ENCODE measurements at regions not wholly inside any gene's neighbourhood (a gene's known extent, or its start where the extent isn't known, plus 50 kb on each side); places are given as distances from the start of the nearest gene placed in this dataset.

- ChIA-PET CTCF (no interaction called here), POLR2A (no interaction called here)
- DNase-seq (ENCODE audit: extremely low spot score), result no peak
- TF ChIP-seq L3MBTL2 (conservative IDR thresholded peaks at IDR 0.05) (no peak), FOXK2 (IDR thresholded peaks at IDR 0.05) (no peak), NFRKB (IDR thresholded peaks at IDR 0.05) (no peak), ZNF384 (IDR thresholded peaks at IDR 0.05) (no peak), SP1 (IDR thresholded peaks at IDR 0.05) (no peak), PKNOX1 (IDR thresholded peaks at IDR 0.05) (no peak), FOXM1 (IDR thresholded peaks at IDR 0.05; ENCODE audit: borderline replicate concordance) (no peak), TARDBP (IDR thresholded peaks at IDR 0.05) (no peak), ELF4 (IDR thresholded peaks at IDR 0.05) (no peak), LEF1 (IDR thresholded peaks at IDR 0.05; ENCODE audit: borderline replicate concordance) (no peak), FOXA1 (IDR thresholded peaks at IDR 0.05) (no peak), SUZ12 (IDR thresholded peaks at IDR 0.05) (no peak), BHLHE40 (IDR thresholded peaks at IDR 0.05; ENCODE audit: borderline replicate concordance) (no peak), HDGF (IDR thresholded peaks at IDR 0.05; ENCODE audit: borderline replicate concordance) (no peak), ARNT (IDR thresholded peaks at IDR 0.05) (no peak), CTBP1 (IDR thresholded peaks at IDR 0.05; ENCODE audit: borderline replicate concordance) (no peak)
Measured at GRCh38 chr20:52086878-52087277, 104.7 kb downstream of the ZFP64 start.

GRCh38 chr20:52084727-52085126, 106.9 kb downstream of the ZFP64 start:
- POLR2A ChIA-PET, result no interaction called here
- TF ChIP-seq CTBP1 (IDR thresholded peaks at IDR 0.05; ENCODE audit: borderline replicate concordance), result no peak
- TF ChIP-seq FOXM1 (IDR thresholded peaks at IDR 0.05; ENCODE audit: borderline replicate concordance), result no peak
- no peak for TF ChIP-seq BHLHE40 (IDR thresholded peaks at IDR 0.05; ENCODE audit: borderline replicate concordance)
- no peak for TF ChIP-seq TARDBP (IDR thresholded peaks at IDR 0.05)
- no peak for TF ChIP-seq HDGF (IDR thresholded peaks at IDR 0.05; ENCODE audit: borderline replicate concordance)
- TF ChIP-seq ZNF384 (IDR thresholded peaks at IDR 0.05), result no peak
- TF ChIP-seq PKNOX1 (IDR thresholded peaks at IDR 0.05), result no peak
- TF ChIP-seq ARNT (IDR thresholded peaks at IDR 0.05), result no peak
- no peak for TF ChIP-seq L3MBTL2 (conservative IDR thresholded peaks at IDR 0.05)
- no peak for TF ChIP-seq SUZ12 (IDR thresholded peaks at IDR 0.05)
- no peak for TF ChIP-seq LEF1 (IDR thresholded peaks at IDR 0.05; ENCODE audit: borderline replicate concordance)
- no peak for TF ChIP-seq SP1 (IDR thresholded peaks at IDR 0.05)
- TF ChIP-seq NFRKB (IDR thresholded peaks at IDR 0.05), result no peak
- TF ChIP-seq ELF4 (IDR thresholded peaks at IDR 0.05), result no peak
- no peak for TF ChIP-seq FOXK2 (IDR thresholded peaks at IDR 0.05)
- CTCF ChIA-PET, result interaction anchor here (0.6 kb wide), 1 partner anchor 445 kb away, joined by 3 read pairs; no protein-coding TSS in a partner anchor
- DNase-seq (ENCODE audit: extremely low spot score), result no peak

GRCh38 chr20:52083627-52084232, 107.8 kb downstream of the ZFP64 start:
- DNase-seq (ENCODE audit: extremely low spot score), result peak; percentile 46
- TF ChIP-seq TARDBP (IDR thresholded peaks at IDR 0.05) (no peak), L3MBTL2 (conservative IDR thresholded peaks at IDR 0.05) (no peak), NFRKB (IDR thresholded peaks at IDR 0.05) (no peak), FOXM1 (IDR thresholded peaks at IDR 0.05; ENCODE audit: borderline replicate concordance) (no peak), FOXA1 (IDR thresholded peaks at IDR 0.05) (no peak), ARNT (IDR thresholded peaks at IDR 0.05) (no peak), ZNF384 (IDR thresholded peaks at IDR 0.05) (no peak), BHLHE40 (IDR thresholded peaks at IDR 0.05; ENCODE audit: borderline replicate concordance) (no peak), HDGF (IDR thresholded peaks at IDR 0.05; ENCODE audit: borderline replicate concordance) (no peak), PKNOX1 (IDR thresholded peaks at IDR 0.05) (no peak), SP1 (IDR thresholded peaks at IDR 0.05) (no peak)
- CTCF ChIA-PET, result no interaction called here
- POLR2A ChIA-PET, result interaction anchor here (1.3 kb wide), 1 partner anchor 99 kb away, joined by 3 read pairs; no protein-coding TSS in a partner anchor

- DNase-seq (ENCODE audit: extremely low spot score), result no peak
- ChIA-PET CTCF (interaction anchor here (0.7 kb wide), 1 partner anchor 51 kb away, joined by 3 read pairs; no protein-coding TSS in a partner anchor), POLR2A (interaction anchor here (1.3 kb wide), 1 partner anchor 98 kb away, joined by 3 read pairs; no protein-coding TSS in a partner anchor)
- TF ChIP-seq FOXM1 (IDR thresholded peaks at IDR 0.05; ENCODE audit: borderline replicate concordance) (no peak), ZNF384 (IDR thresholded peaks at IDR 0.05) (no peak), FOXK2 (IDR thresholded peaks at IDR 0.05) (no peak), ELF4 (IDR thresholded peaks at IDR 0.05) (no peak), FOXA1 (IDR thresholded peaks at IDR 0.05) (no peak), SP1 (IDR thresholded peaks at IDR 0.05) (no peak), CTBP1 (IDR thresholded peaks at IDR 0.05; ENCODE audit: borderline replicate concordance) (no peak), ARNT (IDR thresholded peaks at IDR 0.05) (no peak), L3MBTL2 (conservative IDR thresholded peaks at IDR 0.05) (no peak), NFRKB (IDR thresholded peaks at IDR 0.05) (no peak), HDGF (IDR thresholded peaks at IDR 0.05; ENCODE audit: borderline replicate concordance) (no peak), PKNOX1 (IDR thresholded peaks at IDR 0.05) (no peak), LEF1 (IDR thresholded peaks at IDR 0.05; ENCODE audit: borderline replicate concordance) (no peak), SUZ12 (IDR thresholded peaks at IDR 0.05) (no peak), BHLHE40 (IDR thresholded peaks at IDR 0.05; ENCODE audit: borderline replicate concordance) (no peak), TARDBP (IDR thresholded peaks at IDR 0.05) (no peak)
Measured at GRCh38 chr20:52082612-52083011, 109.0 kb downstream of the ZFP64 start.

GRCh38 chr20:52081791-52082190, 109.8 kb downstream of the ZFP64 start:
- ChIA-PET CTCF (interaction anchor here (1.0 to 1.1 kb wide), 2 partner anchors 20 to 281 kb away, joined by 3 read pairs; no protein-coding TSS in a partner anchor), POLR2A (no interaction called here)
- no peak for DNase-seq (ENCODE audit: extremely low spot score)
- TF ChIP-seq ZNF384 (IDR thresholded peaks at IDR 0.05) (no peak), FOXK2 (IDR thresholded peaks at IDR 0.05) (no peak), NFRKB (IDR thresholded peaks at IDR 0.05) (no peak), ARNT (IDR thresholded peaks at IDR 0.05) (no peak), BHLHE40 (IDR thresholded peaks at IDR 0.05; ENCODE audit: borderline replicate concordance) (no peak), SUZ12 (IDR thresholded peaks at IDR 0.05) (no peak), CTBP1 (IDR thresholded peaks at IDR 0.05; ENCODE audit: borderline replicate concordance) (no peak), HDGF (IDR thresholded peaks at IDR 0.05; ENCODE audit: borderline replicate concordance) (no peak), ELF4 (IDR thresholded peaks at IDR 0.05) (no peak), FOXM1 (IDR thresholded peaks at IDR 0.05; ENCODE audit: borderline replicate concordance) (no peak), PKNOX1 (IDR thresholded peaks at IDR 0.05) (no peak)
